ENCODE measurements at regions not wholly inside any gene's neighbourhood (a gene's known extent, or its start where the extent isn't known, plus 50 kb on each side); places are given as distances from the start of the nearest gene placed in this dataset.
A peak's percentile ranks its signal among the peaks of the same experiment; 100 is the strongest.

DNA sequence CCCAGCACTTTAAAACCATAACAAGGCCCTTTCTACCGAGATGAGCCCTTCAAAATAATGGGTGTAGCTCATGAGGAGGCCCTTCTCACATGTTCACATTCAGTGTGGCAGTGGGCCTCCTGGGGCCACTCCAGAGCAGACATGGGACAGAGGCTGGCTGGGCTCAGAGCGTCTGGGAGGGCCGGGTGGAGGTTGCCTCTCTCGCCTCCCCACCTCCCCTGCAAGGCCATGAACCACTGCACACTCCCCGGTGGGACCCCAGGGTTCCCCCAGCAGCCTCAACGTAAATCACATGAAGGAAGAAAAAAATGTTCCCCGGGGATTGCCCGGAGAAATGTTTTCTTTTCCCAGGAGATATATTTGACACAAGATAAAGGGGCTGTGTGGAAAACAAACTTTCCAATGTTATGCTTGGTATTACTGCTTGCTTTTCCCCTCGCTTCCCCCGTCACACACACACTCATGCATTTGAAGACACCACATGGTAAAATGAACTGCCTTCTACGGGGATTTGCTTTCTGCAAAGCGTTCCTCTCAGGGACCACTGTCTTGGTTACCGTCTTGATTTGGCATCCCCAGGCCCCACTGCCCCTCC, 190.7 kb upstream of the CCND2 start:
- no peak overlapping the region for H3K4me3 ChIP-seq (ENCODE audit: low read depth, low read length)
- DNase-seq (ENCODE audit: low read depth), result no peak
- TF ChIP-seq, protein P1, sequence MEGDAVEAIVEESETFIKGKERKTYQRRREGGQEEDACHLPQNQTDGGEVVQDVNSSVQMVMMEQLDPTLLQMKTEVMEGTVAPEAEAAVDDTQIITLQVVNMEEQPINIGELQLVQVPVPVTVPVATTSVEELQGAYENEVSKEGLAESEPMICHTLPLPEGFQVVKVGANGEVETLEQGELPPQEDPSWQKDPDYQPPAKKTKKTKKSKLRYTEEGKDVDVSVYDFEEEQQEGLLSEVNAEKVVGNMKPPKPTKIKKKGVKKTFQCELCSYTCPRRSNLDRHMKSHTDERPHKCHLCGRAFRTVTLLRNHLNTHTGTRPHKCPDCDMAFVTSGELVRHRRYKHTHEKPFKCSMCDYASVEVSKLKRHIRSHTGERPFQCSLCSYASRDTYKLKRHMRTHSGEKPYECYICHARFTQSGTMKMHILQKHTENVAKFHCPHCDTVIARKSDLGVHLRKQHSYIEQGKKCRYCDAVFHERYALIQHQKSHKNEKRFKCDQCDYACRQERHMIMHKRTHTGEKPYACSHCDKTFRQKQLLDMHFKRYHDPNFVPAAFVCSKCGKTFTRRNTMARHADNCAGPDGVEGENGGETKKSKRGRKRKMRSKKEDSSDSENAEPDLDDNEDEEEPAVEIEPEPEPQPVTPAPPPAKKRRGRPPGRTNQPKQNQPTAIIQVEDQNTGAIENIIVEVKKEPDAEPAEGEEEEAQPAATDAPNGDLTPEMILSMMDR (IDR thresholded peaks at IDR 0.05; ENCODE audit: insufficient read depth, low read length), result no peak

DNA sequence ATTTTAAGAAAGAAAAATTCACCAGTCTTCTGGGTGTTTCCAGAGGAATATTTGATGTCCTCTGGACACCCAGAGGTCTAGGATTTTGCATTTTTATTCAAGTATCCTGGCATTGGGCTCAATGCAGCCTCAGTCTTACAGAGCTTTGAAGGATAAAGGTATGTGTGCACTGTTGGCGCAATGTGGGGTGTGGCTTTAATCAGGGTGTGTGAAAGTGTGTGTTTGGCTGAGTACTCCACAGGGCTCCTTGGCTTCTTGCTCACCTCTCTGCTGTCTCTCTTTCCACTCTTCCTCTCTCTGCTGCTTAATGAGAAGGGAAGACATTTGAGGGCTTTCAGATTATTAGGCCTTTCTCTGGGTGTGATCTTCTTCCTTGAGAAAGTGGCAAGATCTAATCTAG, 193.3 kb upstream of the CCND2 start:
- H3K4me3 ChIP-seq (ENCODE audit: low read depth, low read length), result no peak overlapping the region
- no peak for DNase-seq (ENCODE audit: low read depth)
- TF ChIP-seq, protein P1 (IDR thresholded peaks at IDR 0.05; ENCODE audit: insufficient read depth, low read length), result no peak

DNA sequence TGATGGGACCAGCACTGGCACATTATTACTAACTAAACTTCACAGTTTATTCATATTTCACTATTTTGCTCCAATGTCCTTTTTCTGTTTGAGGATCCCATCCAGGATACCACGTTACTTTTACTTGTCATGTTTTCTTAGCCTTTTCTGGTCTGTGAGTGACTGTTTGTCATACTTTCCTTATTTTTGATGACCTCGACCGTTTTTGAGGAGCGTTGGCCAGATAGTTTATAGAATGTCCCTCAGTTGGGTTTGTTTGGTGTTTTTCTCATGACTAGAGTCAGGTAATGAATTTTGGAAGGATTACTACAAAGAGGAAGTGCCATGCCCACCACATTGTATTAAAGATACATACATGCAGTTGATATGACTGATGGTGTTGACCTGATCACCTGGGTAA, 199.4 kb upstream of the CCND2 start:
- no peak for DNase-seq (ENCODE audit: low read depth)
- TF ChIP-seq, protein P1 (IDR thresholded peaks at IDR 0.05; ENCODE audit: insufficient read depth, low read length), result no peak
- no peak overlapping the region for H3K4me3 ChIP-seq (ENCODE audit: low read depth, low read length)

DNA sequence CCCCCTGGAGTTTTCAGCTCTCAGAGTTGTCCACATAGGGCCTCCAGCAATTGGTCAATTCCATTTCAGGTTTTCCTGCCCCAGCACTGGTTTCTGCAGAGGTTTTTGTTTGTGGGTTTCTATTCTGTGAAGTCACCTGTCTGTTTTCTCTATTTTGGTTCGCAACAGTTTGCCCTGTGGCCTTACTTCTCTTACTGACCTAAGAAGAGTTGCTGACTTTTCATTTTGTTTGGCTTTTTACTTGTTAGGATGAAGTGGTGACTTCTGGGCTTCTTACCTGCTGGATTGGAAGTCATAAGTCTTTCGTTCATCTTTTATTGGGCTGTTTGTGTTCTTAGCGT, 196.4 kb upstream of the PARP11 start:
- TF ChIP-seq, protein P1 (IDR thresholded peaks at IDR 0.05; ENCODE audit: insufficient read depth, low read length), result no peak
- no peak overlapping the region for H3K4me3 ChIP-seq (ENCODE audit: low read depth, low read length)
- no peak for DNase-seq (ENCODE audit: low read depth)

DNA sequence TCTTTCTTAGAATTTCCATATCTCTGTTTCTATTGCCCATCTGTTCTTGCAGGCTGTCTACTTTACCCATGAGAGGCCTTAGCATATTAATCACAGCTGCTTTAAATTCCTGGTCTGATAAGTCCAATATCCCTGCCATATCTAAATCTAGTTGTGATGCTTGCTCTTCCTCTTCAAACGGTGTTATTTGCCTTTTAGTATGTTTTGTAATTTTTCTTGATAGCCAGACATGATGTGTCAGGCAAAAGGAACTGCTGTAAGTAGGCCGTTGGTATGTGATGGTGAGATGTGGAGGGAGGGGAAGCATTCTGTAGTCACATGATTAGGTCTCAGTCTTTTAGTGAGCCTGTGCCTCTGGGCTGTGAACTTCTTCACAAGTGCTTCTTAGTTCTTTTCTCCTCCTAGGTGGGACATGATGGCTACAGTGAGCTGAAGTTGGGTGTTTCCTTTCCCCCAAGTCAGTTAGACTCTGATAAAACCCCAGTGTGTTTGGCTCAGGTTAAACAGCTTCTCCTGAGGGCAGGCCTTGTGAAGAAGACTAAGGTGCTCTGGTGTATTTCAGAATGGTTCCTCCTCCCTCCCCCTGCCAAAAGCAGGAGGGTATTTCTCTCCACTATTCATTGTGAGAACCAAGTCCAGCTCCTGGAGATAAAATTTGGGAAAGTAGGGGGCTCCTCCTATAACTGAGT, 195.9 kb upstream of the PARP11 start:
- TF ChIP-seq, protein P1 (IDR thresholded peaks at IDR 0.05; ENCODE audit: insufficient read depth, low read length), result no peak
- H3K4me3 ChIP-seq (ENCODE audit: low read depth, low read length), result no peak overlapping the region
- DNase-seq (ENCODE audit: low read depth), result peak; percentile 10

DNA sequence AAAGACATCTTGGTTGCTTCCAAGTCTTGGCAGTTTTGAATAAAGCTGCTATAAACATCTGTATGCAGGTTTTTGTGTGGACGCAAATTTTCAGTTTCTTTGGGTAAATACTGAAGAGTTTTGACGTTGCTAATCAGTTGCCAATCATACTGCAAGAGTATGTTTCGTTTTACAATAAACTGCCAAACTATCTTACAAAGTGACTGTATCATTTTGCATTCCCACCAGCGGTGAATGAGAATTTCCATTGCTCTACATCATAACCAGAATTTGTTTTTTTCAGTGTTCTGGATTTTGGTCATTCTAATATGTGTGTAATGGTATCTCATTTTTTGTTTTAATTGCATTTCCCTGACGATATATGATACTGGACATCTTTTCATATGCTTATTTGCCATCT, 190.8 kb upstream of the PARP11 start:
- TF ChIP-seq, protein P1 (IDR thresholded peaks at IDR 0.05; ENCODE audit: insufficient read depth, low read length), result no peak
- DNase-seq (ENCODE audit: low read depth), result no peak
- H3K4me3 ChIP-seq (ENCODE audit: low read depth, low read length), result no peak overlapping the region

Measured in fibroblast of the aortic adventitia (primary cell).